Prostate gland (tissue), 2 donors: ENCODE measurements at regions not wholly inside any gene's neighbourhood (a gene's known extent, or its start where the extent isn't known, plus 50 kb on each side); places are given as distances from the start of the nearest gene placed in this dataset.

Source experiments
- DNase-seq: peaks from one replicate; pipeline ENCODE4 v3.0.0-alpha.2; 2019; ENCODE audit warnings: low spot score
- H3K27ac ChIP-seq, 2 donors: fragments of 200-600 bp; sonication (generic); 2 replicates each; pipeline ENCODE4 v1.5.1; 2017 to 2019
- H3K27me3 ChIP-seq: fragments of 200-600 bp; sonication (generic); replicated peaks from 2 replicates; pipeline ENCODE4 v1.5.1; 2019; ENCODE audit not compliant: insufficient read depth
- H3K36me3 ChIP-seq, 2 donors: fragments of 200-600 bp; sonication (generic); 1 replicate in 1 of 2; 2 replicates in 1 of 2; pipeline versions ENCODE4 v1.5.1 to v1.8.1; 2017 to 2019
- H3K4me1 ChIP-seq: fragments of 200-600 bp; sonication (generic); replicated peaks from 2 replicates; pipeline ENCODE4 v1.5.1; 2019
- H3K4me3 ChIP-seq, 2 donors: fragments of 200-600 bp; sonication (generic); 2 replicates each; pipeline ENCODE4 v1.5.1; 2017 to 2019
- H3K9me3 ChIP-seq: fragments of 200-600 bp; sonication (generic); 2 replicates; pipeline ENCODE4 v1.5.1; 2017
- CTCF ChIP-seq, 4 experiments: fragments of 200-600 bp in 2 of 4; fragments of 450-650 bp in 2 of 4; sonication (generic) in 2 of 4; IDR thresholded peaks; 1 replicate in 3 of 4; 2 replicates in 1 of 4; pipeline ENCODE4 v1.5.1; 2016 to 2019; ENCODE audit warnings: antibody characterized with exemption in 4 of 4, mild to moderate bottlenecking in 2 of 4, moderate library complexity in 2 of 4
- POLR2A ChIP-seq: fragments of 450-650 bp; IDR thresholded peaks from one replicate; pipeline ENCODE4 v1.6.1; 2016; ENCODE audit warnings: antibody characterized with exemption, mild to moderate bottlenecking
- POLR2AphosphoS5 ChIP-seq: sonication (generic); formaldehyde crosslinking; IDR thresholded peaks from one replicate; pipeline ENCODE4 v1.6.1; 2017; ENCODE audit warnings: antibody characterized with exemption
- WGBS: methylation state at CpG from one replicate; pipeline ENCODE4 v1.1.5; 2018; 5-methylcytosine and 5-hydroxymethylcytosine counted together
- intact Hi-C: fragments of 100-400 bp; cut with DNase I; formaldehyde crosslinking; loops from one replicate; pipeline ENCODE4 v1.14.2; 2022

GRCh38 chr3:148591525-148591924 lies 106.2 kb upstream of the AGTR1 start:
- no peak for DNase-seq
- WGBS: 99% methylated on average over 3 of the region's 3 CpGs
- intact Hi-C loops: no loop called here
- TF ChIP-seq POLR2A: no peak
- no peak for TF ChIP-seq POLR2AphosphoS5
- TF ChIP-seq CTCF (IDR thresholded peaks at IDR 0.05): no peak
- Histone ChIP-seq H3K4me3 (no peak overlapping the region), H3K4me1 (no peaks in the 10 kb centered on the region), H3K36me3 (no peaks in the 10 kb centered on the region), H3K27me3 (no peaks in the 10 kb centered on the region), H3K9me3 (no peaks in the 10 kb centered on the region), H3K27ac (no peak overlapping the region)

- TF ChIP-seq POLR2A: no peak
- TF ChIP-seq POLR2AphosphoS5: no peak
- TF ChIP-seq CTCF (IDR thresholded peaks at IDR 0.05): no peak
- H3K9me3 ChIP-seq: no peaks in the 10 kb centered on the region
- intact Hi-C loops: no loop called here
- DNase-seq: no peak
- no peak overlapping the region for H3K4me3 ChIP-seq
- H3K4me1 ChIP-seq: no peaks in the 10 kb centered on the region
- no peaks in the 10 kb centered on the region for H3K27me3 ChIP-seq
- 91% methylated on average over 2 of the region's 2 CpGs for WGBS
- no peaks in the 10 kb centered on the region for H3K36me3 ChIP-seq
- no peak overlapping the region for H3K27ac ChIP-seq
These were observed 99.1 kb upstream of the AGTR1 start for GRCh38 chr3:148598619-148599018.

GRCh38 chr3:148599481-148599880 lies 98.2 kb upstream of the AGTR1 start:
- no peak overlapping the region for H3K27ac ChIP-seq
- WGBS: 92% methylated on average over 5 of the region's 5 CpGs

GRCh38 chr3:148600440-148600839 lies 97.3 kb upstream of the AGTR1 start:
- Histone ChIP-seq H3K27me3 (no peaks in the 10 kb centered on the region), H3K4me3 (no peak overlapping the region), H3K27ac (no peak overlapping the region), H3K36me3 (no peaks in the 10 kb centered on the region), H3K9me3 (no peaks in the 10 kb centered on the region), H3K4me1 (no peaks in the 10 kb centered on the region)
- TF ChIP-seq POLR2A: no peak
- no peak for TF ChIP-seq POLR2AphosphoS5
- no peak for TF ChIP-seq CTCF (IDR thresholded peaks at IDR 0.05)
- intact Hi-C loops: no loop called here
- WGBS: 64% methylated on average over 1 of the region's 1 CpG
- no peak for DNase-seq

More at GRCh38 chr3:148599481-148599880, 98.2 kb upstream of the AGTR1 start:
- no peak for DNase-seq
- Histone ChIP-seq H3K9me3 (no peaks in the 10 kb centered on the region), H3K4me3 (no peak overlapping the region), H3K27me3 (no peaks in the 10 kb centered on the region), H3K36me3 (no peaks in the 10 kb centered on the region), H3K4me1 (no peaks in the 10 kb centered on the region)
- TF ChIP-seq POLR2AphosphoS5 (no peak), CTCF (IDR thresholded peaks at IDR 0.05) (no peak), POLR2A (no peak)
- intact Hi-C loops: no loop called here

- Histone ChIP-seq H3K4me1 (no peaks in the 10 kb centered on the region), H3K27ac (no peak overlapping the region), H3K9me3 (no peaks in the 10 kb centered on the region), H3K36me3 (no peaks in the 10 kb centered on the region), H3K27me3 (no peaks in the 10 kb centered on the region), H3K4me3 (no peak overlapping the region)
- TF ChIP-seq POLR2A (no peak), POLR2AphosphoS5 (no peak), CTCF (IDR thresholded peaks at IDR 0.05) (no peak)
- intact Hi-C loops: no loop called here
- DNase-seq: no peak
- 50% methylated on average over 4 of the region's 4 CpGs for WGBS
These were observed 96.6 kb upstream of the AGTR1 start for GRCh38 chr3:148600902-148601765.
